K562 (cell line): ENCODE measurements at regions not wholly inside any gene's neighbourhood (a gene's known extent, or its start where the extent isn't known, plus 50 kb on each side); places are given as distances from the start of the nearest gene placed in this dataset.

Experiments used
- ATAC-seq: fragments of 200-7000 bp; cut with Tn5 transposase; 3 replicates; pipeline ENCODE4 v1.9.1; 2020; ENCODE audit warnings: moderate library complexity
- BruUV-seq: library from RNA; stranded (reverse); fragments of 400-500 nt; replicated peaks from 2 replicates; lab custom pipeline; 2021; lab: Mats Ljungman, UMichigan
- CTCF ChIA-PET: fragments of 300-600 bp; formaldehyde crosslinking; extraction: SDS; loops from one replicate; lab custom pipeline; 2021; ENCODE audit warnings: low intra/inter-chr PET ratio; lab: Yijun Ruan, JAX
- POLR2A ChIA-PET: fragments of 300-600, 350-650 bp; sonication (Branson Sonifier 250); formaldehyde crosslinking; extraction: SDS; loops from one replicate; lab custom pipeline; 2021; ENCODE audit warnings: antibody characterized with exemption, inconsistent platforms; lab: Yijun Ruan, JAX
- DNase-seq, 4 experiments: peaks; one replicate each; pipeline versions ENCODE4 v3.0.0 to v3.0.0-alpha.2; 2011 to 2018; ENCODE audit warnings: low spot score in 3 of 4, mixed read lengths in 3 of 4; ENCODE audit errors: extremely low read depth in 1 of 4
- FAIRE-seq: peaks from 2 replicates; lab custom pipeline; 2011; peaks lifted over from hg19 to GRCh38; lab: Jason Lieb, UNC
- H2AFZ ChIP-seq: 2 replicates; pipeline ENCODE4 v1.6.0; 2011; ENCODE audit warnings: low read depth, low read length, control low read depth, inconsistent platforms
- H3K27ac ChIP-seq: fragments of 200-600 bp; 3 replicates; pipeline ENCODE4 v1.8.0; 2011; ENCODE audit warnings: low read depth, mild to moderate bottlenecking, control low read depth, inconsistent platforms, low read length, moderate library complexity, mixed read lengths; ENCODE audit errors: extremely low read depth
- H3K27me3 ChIP-seq, 2 experiments: fragments of 300-600 bp in 1 of 2; 2 replicates in 1 of 2; 3 replicates in 1 of 2; pipeline versions ENCODE4 v1.6.0 to v1.8.0; 2011; ENCODE audit warnings: inconsistent platforms in 2 of 2, low read length in 2 of 2, mild to moderate bottlenecking in 1 of 2, mixed read lengths in 1 of 2, moderate library complexity in 1 of 2; ENCODE audit not compliant: control insufficient read depth in 2 of 2, insufficient read depth in 2 of 2
- H3K36me3 ChIP-seq: fragments of 300-600 bp; 3 replicates; pipeline ENCODE4 v1.8.0; 2011; ENCODE audit warnings: mild to moderate bottlenecking, low read length, inconsistent platforms; ENCODE audit not compliant: control insufficient read depth, insufficient read depth
- H3K4me1 ChIP-seq, 2 experiments: fragments of 200-600 bp in 1 of 2; replicated peaks in 1 of 2; 2 replicates in 1 of 2; 3 replicates in 1 of 2; pipeline versions ENCODE4 v1.5.1 to v1.8.0; 2011; ENCODE audit warnings: inconsistent platforms in 2 of 2, low read length in 2 of 2, mild to moderate bottlenecking in 1 of 2, mixed read lengths in 1 of 2, moderate library complexity in 1 of 2; ENCODE audit not compliant: control insufficient read depth in 2 of 2, insufficient read depth in 2 of 2
- H3K4me2 ChIP-seq: 2 replicates; pipeline ENCODE4 v1.6.1; 2011; ENCODE audit warnings: low read length, control low read depth, inconsistent platforms, mixed read lengths; ENCODE audit not compliant: insufficient read depth
- H3K4me3 ChIP-seq: fragments of 200-600 bp; sonication (generic), shearing (Covaris generic); 2 replicates; pipeline ENCODE4 v1.5.1; 2016; ENCODE audit warnings: control low read depth, inconsistent platforms
- H3K79me2 ChIP-seq: fragments of 200-600 bp; 3 replicates; pipeline ENCODE4 v1.8.0; 2011; ENCODE audit warnings: low read length, inconsistent platforms; ENCODE audit not compliant: control insufficient read depth, insufficient read depth
- H3K9ac ChIP-seq, 2 experiments: 2 replicates each; pipeline versions ENCODE4 v1.6.0 to v1.6.1; 2011; ENCODE audit warnings: low read depth in 2 of 2, low read length in 2 of 2, control low read depth in 1 of 2, inconsistent platforms in 1 of 2, mild to moderate bottlenecking in 1 of 2, mixed read lengths in 1 of 2; ENCODE audit not compliant: insufficient read depth in 1 of 2
- H3K9me1 ChIP-seq: one replicate; pipeline ENCODE4 v1.6.0; 2011; ENCODE audit warnings: inconsistent platforms, mild to moderate bottlenecking, low read length, moderate library complexity; ENCODE audit not compliant: control insufficient read depth, insufficient read depth
- H3K9me3 ChIP-seq: replicated peaks from 2 replicates; pipeline ENCODE4 v1.5.1; 2011; ENCODE audit warnings: low read depth, low read length, inconsistent platforms; ENCODE audit not compliant: control insufficient read depth, insufficient read depth
- H4K20me1 ChIP-seq: replicated peaks from 2 replicates; pipeline ENCODE4 v1.6.1; 2011; ENCODE audit warnings: low read length, inconsistent platforms, mixed read lengths; ENCODE audit not compliant: control insufficient read depth, insufficient read depth
- HDGF ChIP-seq: fragments of 450-650 bp; IDR thresholded peaks from 2 replicates; pipeline ENCODE4 v1.6.1; 2016
- HOXB6 ChIP-seq: fragments of 250-450 bp; sonication (Bioruptor Pico); IDR thresholded peaks from 2 replicates; pipeline ENCODE4 v1.5.1; 2022; ENCODE audit warnings: mild to moderate bottlenecking, borderline replicate concordance
- KLF6 ChIP-seq: fragments of 250-450 bp; sonication (Bioruptor Pico); IDR thresholded peaks from 2 replicates; pipeline ENCODE4 v1.4.0; 2020; ENCODE audit warnings: mild to moderate bottlenecking, moderate library complexity, borderline replicate concordance
- NCOA2 ChIP-seq, 2 experiments: fragments of 450-650 bp; IDR thresholded peaks; 2 replicates each; pipeline ENCODE4 v1.6.1; 2018; ENCODE audit warnings: mild to moderate bottlenecking in 2 of 2, moderate library complexity in 1 of 2; ENCODE audit not compliant: partially characterized antibody in 2 of 2
- SMARCA4 ChIP-seq: fragments of 450-650 bp; IDR thresholded peaks from 2 replicates; pipeline ENCODE4 v1.6.1; 2016
- ZSCAN29 ChIP-seq: fragments of 450-650 bp; IDR thresholded peaks from 2 replicates; pipeline ENCODE4 v1.6.1; 2017
- WGBS: fragments of 100-300 bp; shearing (Covaris generic); methylation state at CpG from one replicate; pipeline ENCODE4 v1.1.6; 2016; ENCODE audit warnings: low coverage, mixed read lengths; ENCODE audit not compliant: insufficient coverage; ENCODE audit errors: missing lambda C conversion rate; 5-methylcytosine and 5-hydroxymethylcytosine counted together
- in situ Hi-C: fragments of 300-500 bp; cut with MboI; formaldehyde crosslinking; loops from 4 replicates; pipeline ENCODE4 v1.15.0; 2018; ENCODE audit warnings: inconsistent platforms, mixed read lengths
- intact Hi-C: fragments of 100-400 bp; cut with micrococcal nuclease; formaldehyde crosslinking; loops from 2 replicates; pipeline ENCODE4 v1.14.2; 2022
- TF ChIP-seq, protein P1 (sequence below): fragments of 450-650 bp; formaldehyde crosslinking; IDR thresholded peaks from 2 replicates; pipeline ENCODE4 v1.4.0; 2022; ENCODE audit warnings: missing genetic modification characterization
- TF ChIP-seq, protein P2 (sequence below): sonication (generic); formaldehyde crosslinking; IDR thresholded peaks from 2 replicates; pipeline ENCODE4 v1.8.1; 2023; ENCODE audit warnings: mild to moderate bottlenecking, missing genetic modification reagents, moderate library complexity
- TF ChIP-seq, protein P3 (sequence below): sonication (generic); formaldehyde crosslinking; IDR thresholded peaks from 2 replicates; pipeline ENCODE4 v1.8.0; 2022; ENCODE audit warnings: missing genetic modification reagents, mild to moderate bottlenecking, borderline replicate concordance

DNA sequence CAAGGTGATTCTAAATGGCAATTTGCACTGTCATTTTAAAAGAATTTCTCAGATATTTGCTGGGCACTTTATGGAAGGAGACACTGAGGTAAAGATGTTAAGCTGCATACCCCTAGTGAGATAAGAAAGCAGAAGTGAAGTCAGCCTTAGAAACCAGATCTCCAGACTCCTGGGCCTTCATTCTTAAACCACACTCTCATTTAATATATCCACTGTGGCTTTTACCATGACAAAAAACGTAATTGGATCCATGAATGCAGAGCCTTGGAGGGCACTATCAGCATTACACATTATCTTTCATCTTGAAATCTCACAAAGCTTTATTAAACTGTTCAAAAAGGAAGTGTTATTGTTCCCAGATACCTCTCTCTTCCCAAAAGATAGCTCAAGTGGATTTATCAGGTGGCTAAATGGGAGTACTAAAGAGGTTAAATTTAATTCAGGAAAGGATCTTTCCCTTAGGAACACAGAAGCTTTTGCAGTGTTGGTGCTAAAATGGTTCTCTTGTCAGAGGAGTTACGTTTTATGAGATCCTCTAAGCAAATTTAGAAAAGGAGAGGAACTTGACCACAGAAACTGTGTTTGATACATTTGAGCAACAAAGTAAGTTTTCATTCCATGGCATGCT is 1060.4 kb downstream of the EFNB2 start:
- FAIRE-seq (no peak), DNase-seq (no peak), ATAC-seq (no peak)
- no peaks in the 10 kb centered on the region for H3K27me3 ChIP-seq
- ChIA-PET POLR2A (no interaction called here), CTCF (interaction anchor here (0.6 kb wide), 1 partner anchor 30 kb away, joined by 3 read pairs; no protein-coding TSS in a partner anchor)
- H3K9me1 ChIP-seq: no peaks in the 10 kb centered on the region
- no peak overlapping the region for H2AFZ ChIP-seq
- H3K79me2 ChIP-seq: no peaks in the 10 kb centered on the region
- no peaks in the 10 kb centered on the region for H3K4me1 ChIP-seq
- no peak overlapping the region for H3K4me2 ChIP-seq
- WGBS: 0% methylated on average over 2 of the region's 2 CpGs
- no peaks in the 10 kb centered on the region for H4K20me1 ChIP-seq
- TF ChIP-seq SMARCA4 (no peak), KLF6 (no peak), ZSCAN29 (no peak), NCOA2 (IDR thresholded peaks at IDR 0.05; ENCODE audit: partially characterized antibody in 2 of 2) (no peak), HDGF (no peak), HOXB6 (no peak)
- TF ChIP-seq, protein P1, sequence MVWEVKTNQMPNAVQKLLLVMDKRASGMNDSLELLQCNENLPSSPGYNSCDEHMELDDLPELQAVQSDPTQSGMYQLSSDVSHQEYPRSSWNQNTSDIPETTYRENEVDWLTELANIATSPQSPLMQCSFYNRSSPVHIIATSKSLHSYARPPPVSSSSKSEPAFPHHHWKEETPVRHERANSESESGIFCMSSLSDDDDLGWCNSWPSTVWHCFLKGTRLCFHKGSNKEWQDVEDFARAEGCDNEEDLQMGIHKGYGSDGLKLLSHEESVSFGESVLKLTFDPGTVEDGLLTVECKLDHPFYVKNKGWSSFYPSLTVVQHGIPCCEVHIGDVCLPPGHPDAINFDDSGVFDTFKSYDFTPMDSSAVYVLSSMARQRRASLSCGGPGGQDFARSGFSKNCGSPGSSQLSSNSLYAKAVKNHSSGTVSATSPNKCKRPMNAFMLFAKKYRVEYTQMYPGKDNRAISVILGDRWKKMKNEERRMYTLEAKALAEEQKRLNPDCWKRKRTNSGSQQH (CRISPR knock-in tag): no peak
- TF ChIP-seq, protein P2, sequence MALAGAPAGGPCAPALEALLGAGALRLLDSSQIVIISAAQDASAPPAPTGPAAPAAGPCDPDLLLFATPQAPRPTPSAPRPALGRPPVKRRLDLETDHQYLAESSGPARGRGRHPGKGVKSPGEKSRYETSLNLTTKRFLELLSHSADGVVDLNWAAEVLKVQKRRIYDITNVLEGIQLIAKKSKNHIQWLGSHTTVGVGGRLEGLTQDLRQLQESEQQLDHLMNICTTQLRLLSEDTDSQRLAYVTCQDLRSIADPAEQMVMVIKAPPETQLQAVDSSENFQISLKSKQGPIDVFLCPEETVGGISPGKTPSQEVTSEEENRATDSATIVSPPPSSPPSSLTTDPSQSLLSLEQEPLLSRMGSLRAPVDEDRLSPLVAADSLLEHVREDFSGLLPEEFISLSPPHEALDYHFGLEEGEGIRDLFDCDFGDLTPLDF (CRISPR knock-in tag): no peak
- TF ChIP-seq, protein P3, sequence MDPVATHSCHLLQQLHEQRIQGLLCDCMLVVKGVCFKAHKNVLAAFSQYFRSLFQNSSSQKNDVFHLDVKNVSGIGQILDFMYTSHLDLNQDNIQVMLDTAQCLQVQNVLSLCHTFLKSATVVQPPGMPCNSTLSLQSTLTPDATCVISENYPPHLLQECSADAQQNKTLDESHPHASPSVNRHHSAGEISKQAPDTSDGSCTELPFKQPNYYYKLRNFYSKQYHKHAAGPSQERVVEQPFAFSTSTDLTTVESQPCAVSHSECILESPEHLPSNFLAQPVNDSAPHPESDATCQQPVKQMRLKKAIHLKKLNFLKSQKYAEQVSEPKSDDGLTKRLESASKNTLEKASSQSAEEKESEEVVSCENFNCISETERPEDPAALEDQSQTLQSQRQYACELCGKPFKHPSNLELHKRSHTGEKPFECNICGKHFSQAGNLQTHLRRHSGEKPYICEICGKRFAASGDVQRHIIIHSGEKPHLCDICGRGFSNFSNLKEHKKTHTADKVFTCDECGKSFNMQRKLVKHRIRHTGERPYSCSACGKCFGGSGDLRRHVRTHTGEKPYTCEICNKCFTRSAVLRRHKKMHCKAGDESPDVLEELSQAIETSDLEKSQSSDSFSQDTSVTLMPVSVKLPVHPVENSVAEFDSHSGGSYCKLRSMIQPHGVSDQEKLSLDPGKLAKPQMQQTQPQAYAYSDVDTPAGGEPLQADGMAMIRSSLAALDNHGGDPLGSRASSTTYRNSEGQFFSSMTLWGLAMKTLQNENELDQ (CRISPR knock-in tag): no peak
- H3K4me3 ChIP-seq: no peak overlapping the region
- no peak overlapping the region for H3K9ac ChIP-seq
- no peaks in the 10 kb centered on the region for H3K36me3 ChIP-seq
- intact Hi-C loops: no loop called here
- in situ Hi-C loops: loop anchor here (10.0 kb wide), 1 partner anchor 240 kb away; no protein-coding TSS in a partner anchor
- no TSS peak for BruUV-seq
- H3K9me3 ChIP-seq: no peaks in the 10 kb centered on the region
- H3K27ac ChIP-seq: no peak overlapping the region
